Omental fat pad (tissue), 3 donors: ENCODE measurements at regions not wholly inside any gene's neighbourhood (a gene's known extent, or its start where the extent isn't known, plus 50 kb on each side); places are given as distances from the start of the nearest gene placed in this dataset.

Experiments used
- ATAC-seq: fragments of 150-250 bp; one replicate; pipeline ENCODE4 v1.9.1; 2016; ENCODE audit warnings: mild to moderate bottlenecking, moderate library complexity; ENCODE audit not compliant: low FRiP score
- DNase-seq: peaks from one replicate; pipeline ENCODE4 v3.0.0-alpha.2; 2019; ENCODE audit warnings: low spot score
- TF ChIP-seq, protein P1 (sequence below), 3 donors: fragments of 450-650 bp; IDR thresholded peaks; one replicate each; pipeline ENCODE4 v1.5.1; 2016 to 2017; ENCODE audit warnings: antibody characterized with exemption in 3 of 3, mild to moderate bottlenecking in 3 of 3, moderate library complexity in 2 of 3

- DNase-seq (no peak), ATAC-seq (peak; percentile 95)
- TF ChIP-seq, protein P1, sequence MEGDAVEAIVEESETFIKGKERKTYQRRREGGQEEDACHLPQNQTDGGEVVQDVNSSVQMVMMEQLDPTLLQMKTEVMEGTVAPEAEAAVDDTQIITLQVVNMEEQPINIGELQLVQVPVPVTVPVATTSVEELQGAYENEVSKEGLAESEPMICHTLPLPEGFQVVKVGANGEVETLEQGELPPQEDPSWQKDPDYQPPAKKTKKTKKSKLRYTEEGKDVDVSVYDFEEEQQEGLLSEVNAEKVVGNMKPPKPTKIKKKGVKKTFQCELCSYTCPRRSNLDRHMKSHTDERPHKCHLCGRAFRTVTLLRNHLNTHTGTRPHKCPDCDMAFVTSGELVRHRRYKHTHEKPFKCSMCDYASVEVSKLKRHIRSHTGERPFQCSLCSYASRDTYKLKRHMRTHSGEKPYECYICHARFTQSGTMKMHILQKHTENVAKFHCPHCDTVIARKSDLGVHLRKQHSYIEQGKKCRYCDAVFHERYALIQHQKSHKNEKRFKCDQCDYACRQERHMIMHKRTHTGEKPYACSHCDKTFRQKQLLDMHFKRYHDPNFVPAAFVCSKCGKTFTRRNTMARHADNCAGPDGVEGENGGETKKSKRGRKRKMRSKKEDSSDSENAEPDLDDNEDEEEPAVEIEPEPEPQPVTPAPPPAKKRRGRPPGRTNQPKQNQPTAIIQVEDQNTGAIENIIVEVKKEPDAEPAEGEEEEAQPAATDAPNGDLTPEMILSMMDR (IDR thresholded peaks at IDR 0.05) = no peak
These were observed 77.5 kb upstream of the STEAP1B start for GRCh38 chr7:22577470-22578001.

- TF ChIP-seq, protein P1 (IDR thresholded peaks at IDR 0.05) = no peak
- DNase-seq = no peak
These were observed 76.9 kb upstream of the STEAP1B start for GRCh38 chr7:22576612-22577469.

GRCh38 chr7:22574754-22575520 is 74.9 kb upstream of the STEAP1B start:
- ATAC-seq = no peak
- no peak for DNase-seq
- TF ChIP-seq, protein P1 (IDR thresholded peaks at IDR 0.05) = no peak

More at GRCh38 chr7:22576612-22577469, 76.9 kb upstream of the STEAP1B start:
- peak; percentile 26 for ATAC-seq

DNA sequence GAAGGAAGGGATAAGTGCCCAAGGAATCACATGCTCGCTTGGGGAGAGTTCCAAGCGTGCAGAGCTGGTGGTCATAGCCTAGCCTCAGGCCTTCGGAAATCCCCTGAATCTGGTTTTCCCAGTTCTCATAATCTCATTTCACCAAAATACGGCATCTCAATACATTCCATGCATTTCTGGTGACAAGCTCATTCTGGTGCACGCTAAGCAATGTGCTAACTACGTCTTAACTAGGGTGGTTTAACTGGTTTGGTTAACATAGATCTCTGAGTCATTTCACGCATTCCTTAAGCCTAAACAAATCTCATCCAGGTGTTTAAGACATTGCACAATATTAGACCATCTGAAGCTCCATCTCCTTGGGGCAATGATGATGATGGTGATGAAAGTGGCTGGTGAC is 72.9 kb upstream of the STEAP1B start:
- DNase-seq = no peak
- TF ChIP-seq, protein P1 (IDR thresholded peaks at IDR 0.05) = no peak
- no peak for ATAC-seq

DNA sequence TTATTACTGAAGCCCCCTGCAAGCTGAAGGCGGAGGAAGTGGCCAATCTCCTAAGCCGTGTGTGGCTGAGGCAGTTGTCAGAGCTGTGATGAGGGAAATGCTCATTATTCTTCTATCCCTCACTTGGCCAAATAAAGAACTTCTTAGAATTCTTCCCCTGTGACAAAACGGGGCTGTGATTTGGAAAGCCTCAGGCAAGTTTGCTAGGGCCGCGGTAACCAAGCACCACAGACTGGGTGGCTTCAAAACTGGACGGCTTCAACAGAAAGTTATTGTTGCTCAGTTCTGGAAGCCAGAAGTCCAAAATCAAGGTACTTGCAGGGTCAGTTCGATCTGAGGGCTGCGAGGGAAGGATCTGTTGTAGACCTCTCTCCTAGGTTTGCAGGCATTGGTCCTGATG is 72.3 kb upstream of the STEAP1B start:
- no peak for DNase-seq
- ATAC-seq = no peak
- TF ChIP-seq, protein P1 (IDR thresholded peaks at IDR 0.05) = no peak

DNA sequence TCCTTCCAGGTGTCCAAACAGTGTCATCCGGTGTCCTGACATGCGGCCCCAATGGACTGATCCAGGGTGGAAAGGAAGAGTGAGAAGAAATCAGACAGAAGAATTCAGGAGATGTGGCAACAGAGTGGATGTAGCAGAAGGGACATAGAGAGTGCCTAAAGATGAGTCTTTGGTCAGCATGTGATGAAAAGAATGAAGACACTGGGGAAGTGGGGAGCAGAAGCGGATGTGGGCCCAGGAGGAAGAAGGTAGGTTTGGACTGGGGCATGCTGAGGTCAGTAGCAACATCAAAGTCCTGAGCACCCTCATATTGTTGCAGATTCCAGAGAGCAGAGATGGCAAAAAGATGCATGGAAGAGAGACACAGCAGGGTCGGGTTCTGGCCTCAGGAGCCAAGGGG is 71.8 kb upstream of the STEAP1B start:
- ATAC-seq (no peak), DNase-seq (no peak)
- TF ChIP-seq, protein P1 (IDR thresholded peaks at IDR 0.05) = no peak
